Kidney glomerular epithelial cell (primary cell): ENCODE measurements at regions not wholly inside any gene's neighbourhood (a gene's known extent, or its start where the extent isn't known, plus 50 kb on each side); places are given as distances from the start of the nearest gene placed in this dataset.
"Not testable (repeated sequence)": the region's sequence is repeated elsewhere in the genome, so short reads cannot be mapped to it uniquely, and the experiment has no call there.

Experiments used
- DNase-seq: peaks from one replicate; lab custom pipeline; 2025; lab: John Stamatoyannopoulos, UW

GRCh38 chr7:79553811-79554555 is 100.5 kb upstream of the MAGI2 start:
- DNase-seq, result no peak

GRCh38 chr7:79552463-79552862 is 99.0 kb upstream of the MAGI2 start:
- DNase-seq, result no peak

GRCh38 chr7:79548727-79549126 is 95.3 kb upstream of the MAGI2 start:
- no peak for DNase-seq

GRCh38 chr7:79547132-79547531 is 93.7 kb upstream of the MAGI2 start:
- DNase-seq, result no peak

GRCh38 chr7:79540592-79540991 is 87.1 kb upstream of the MAGI2 start:
- no peak for DNase-seq

GRCh38 chr7:79534128-79534527 is 80.7 kb upstream of the MAGI2 start:
- DNase-seq, result no peak

GRCh38 chr7:79531905-79532664 is 78.6 kb upstream of the MAGI2 start:
- no peak for DNase-seq

GRCh38 chr7:79531116-79531515 is 77.6 kb upstream of the MAGI2 start:
- no peak for DNase-seq

- peak; percentile 82 for DNase-seq
These were observed 76.4 kb upstream of the MAGI2 start for GRCh38 chr7:79529881-79530235.

- DNase-seq, result peak; percentile 82
These were observed 75.9 kb upstream of the MAGI2 start for GRCh38 chr7:79529214-79529880.

GRCh38 chr7:79528421-79528820 is 75.0 kb upstream of the MAGI2 start:
- peak; percentile 86 for DNase-seq

- DNase-seq, result no peak
These were observed 70.6 kb upstream of the MAGI2 start for GRCh38 chr7:79524048-79524447.

GRCh38 chr7:79523436-79523835 is 70.0 kb upstream of the MAGI2 start:
- DNase-seq, result no peak

- DNase-seq, result no peak
These were observed 67.1 kb upstream of the MAGI2 start for GRCh38 chr7:79520543-79520942.

- DNase-seq, result peak; percentile 48
These were observed 61.9 kb upstream of the MAGI2 start for GRCh38 chr7:79515358-79515757.

- no peak for DNase-seq
These were observed 59.8 kb upstream of the MAGI2 start for GRCh38 chr7:79513261-79513660.

- no peak for DNase-seq
These were observed 58.8 kb upstream of the MAGI2 start for GRCh38 chr7:79512261-79512660.

- DNase-seq, result not testable (repeated sequence)
These were observed 57.6 kb upstream of the MAGI2 start for GRCh38 chr7:79511056-79511455.

- DNase-seq, result peak; percentile 81
These were observed 53.7 kb upstream of the MAGI2 start for GRCh38 chr7:79507131-79507530.

GRCh38 chr7:79506481-79506880 is 53.0 kb upstream of the MAGI2 start:
- DNase-seq, result peak; percentile 94

- DNase-seq, result peak; percentile 34
These were observed 51.3 kb upstream of the MAGI2 start for GRCh38 chr7:79504607-79505389.
